ENCODE measurements at regions not wholly inside any gene's neighbourhood (a gene's known extent, or its start where the extent isn't known, plus 50 kb on each side); places are given as distances from the start of the nearest gene placed in this dataset.

DNA sequence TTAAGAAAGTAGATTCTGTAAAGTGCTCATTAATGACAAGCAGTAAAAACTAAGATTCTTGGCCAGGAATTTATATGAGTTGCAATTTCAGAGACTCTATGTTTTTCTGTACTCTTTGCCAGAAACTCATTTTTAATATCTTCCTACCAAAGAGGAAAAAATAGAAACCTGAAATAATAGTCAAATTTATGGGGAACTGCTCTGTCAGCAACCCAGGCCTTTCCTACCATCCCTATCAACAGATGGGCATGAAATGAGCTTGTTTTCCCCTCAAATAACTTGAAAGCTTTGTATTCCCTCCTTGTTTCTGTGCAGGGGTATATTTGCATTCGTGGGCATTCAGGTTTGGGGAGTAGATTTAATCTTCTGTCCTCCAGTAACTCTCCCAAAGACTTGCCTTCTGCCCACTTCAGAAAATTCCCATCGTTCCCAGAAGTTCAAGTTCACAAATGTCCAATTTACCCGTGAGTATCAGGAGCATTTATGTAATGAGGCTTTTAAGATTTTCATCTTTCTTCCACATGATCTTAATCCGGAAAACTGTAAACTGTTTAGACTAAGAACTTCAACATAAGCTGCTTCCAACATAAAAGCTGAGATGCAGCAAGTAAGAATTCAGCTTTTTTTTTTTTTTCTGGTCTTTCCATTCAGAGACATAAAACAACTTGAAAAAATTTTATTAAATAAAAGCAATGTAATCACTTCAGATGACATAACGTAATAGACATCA, 363.1 kb downstream of the EFNB2 start:
- no peaks in the 10 kb centered on the region for H3K27me3 Mint-ChIP-seq
- H3K4me1 Mint-ChIP-seq, result no peaks in the 10 kb centered on the region
- H3K4me3 Mint-ChIP-seq, result no peak overlapping the region
- H3K27ac Mint-ChIP-seq, result no peak overlapping the region
- ChIA-PET CTCF (no interaction called here), POLR2A (no interaction called here)
- H3K9me3 Mint-ChIP-seq, result no peaks in the 10 kb centered on the region
- DNase-seq, result no peak
- no peaks in the 10 kb centered on the region for H3K36me3 Mint-ChIP-seq (ENCODE audit: low read depth)

DNA sequence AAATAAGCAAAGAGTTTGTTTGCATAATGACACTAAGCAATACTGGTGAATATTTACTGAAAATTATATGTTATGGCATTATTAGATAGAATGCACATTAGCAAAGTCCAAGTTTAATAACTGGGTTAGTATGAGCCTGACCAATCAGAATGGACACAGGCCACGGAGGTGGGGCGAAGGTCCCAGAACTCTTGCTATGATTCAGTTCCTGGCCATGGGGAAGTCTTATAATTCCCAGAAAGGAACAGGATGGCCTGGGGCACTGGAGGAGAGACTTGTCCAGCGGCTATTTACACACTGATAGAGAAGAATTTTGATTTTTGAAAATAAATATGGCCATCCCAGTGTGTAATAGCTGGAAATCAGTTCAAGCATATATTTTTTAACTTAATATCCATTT, 372.0 kb downstream of the EFNB2 start:
- Mint-ChIP-seq H3K36me3 (ENCODE audit: low read depth) (no peaks in the 10 kb centered on the region), H3K9me3 (no peaks in the 10 kb centered on the region), H3K27ac (no peak overlapping the region), H3K27me3 (no peaks in the 10 kb centered on the region), H3K4me1 (no peaks in the 10 kb centered on the region), H3K4me3 (no peak overlapping the region)
- DNase-seq, result no peak
- POLR2A ChIA-PET, result no interaction called here
- CTCF ChIA-PET, result no interaction called here

DNA sequence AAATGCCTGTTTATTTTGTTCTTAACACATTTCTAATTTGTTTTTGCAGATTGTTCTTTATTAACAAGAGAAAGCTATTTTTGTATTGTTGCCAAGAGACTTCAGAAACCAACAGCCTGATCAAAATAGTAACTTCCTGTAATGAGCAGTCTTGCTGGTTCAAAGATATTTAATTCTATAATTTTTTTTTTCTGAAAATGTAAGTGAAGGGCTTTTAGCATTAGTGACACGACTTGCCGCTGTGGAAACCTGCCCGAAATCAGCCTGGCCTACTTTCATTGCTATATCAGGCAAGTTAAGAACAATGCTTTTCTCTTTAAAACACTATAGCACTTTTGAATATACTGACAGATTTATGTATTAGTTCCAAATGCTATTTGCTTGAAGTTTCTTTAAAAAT, 374.3 kb downstream of the EFNB2 start:
- ChIA-PET CTCF (no interaction called here), POLR2A (no interaction called here)
- no peak overlapping the region for H3K27ac Mint-ChIP-seq
- no peaks in the 10 kb centered on the region for H3K36me3 Mint-ChIP-seq (ENCODE audit: low read depth)
- no peak overlapping the region for H3K4me3 Mint-ChIP-seq
- no peaks in the 10 kb centered on the region for H3K27me3 Mint-ChIP-seq
- no peak for DNase-seq
- H3K9me3 Mint-ChIP-seq, result no peaks in the 10 kb centered on the region
- no peaks in the 10 kb centered on the region for H3K4me1 Mint-ChIP-seq

DNA sequence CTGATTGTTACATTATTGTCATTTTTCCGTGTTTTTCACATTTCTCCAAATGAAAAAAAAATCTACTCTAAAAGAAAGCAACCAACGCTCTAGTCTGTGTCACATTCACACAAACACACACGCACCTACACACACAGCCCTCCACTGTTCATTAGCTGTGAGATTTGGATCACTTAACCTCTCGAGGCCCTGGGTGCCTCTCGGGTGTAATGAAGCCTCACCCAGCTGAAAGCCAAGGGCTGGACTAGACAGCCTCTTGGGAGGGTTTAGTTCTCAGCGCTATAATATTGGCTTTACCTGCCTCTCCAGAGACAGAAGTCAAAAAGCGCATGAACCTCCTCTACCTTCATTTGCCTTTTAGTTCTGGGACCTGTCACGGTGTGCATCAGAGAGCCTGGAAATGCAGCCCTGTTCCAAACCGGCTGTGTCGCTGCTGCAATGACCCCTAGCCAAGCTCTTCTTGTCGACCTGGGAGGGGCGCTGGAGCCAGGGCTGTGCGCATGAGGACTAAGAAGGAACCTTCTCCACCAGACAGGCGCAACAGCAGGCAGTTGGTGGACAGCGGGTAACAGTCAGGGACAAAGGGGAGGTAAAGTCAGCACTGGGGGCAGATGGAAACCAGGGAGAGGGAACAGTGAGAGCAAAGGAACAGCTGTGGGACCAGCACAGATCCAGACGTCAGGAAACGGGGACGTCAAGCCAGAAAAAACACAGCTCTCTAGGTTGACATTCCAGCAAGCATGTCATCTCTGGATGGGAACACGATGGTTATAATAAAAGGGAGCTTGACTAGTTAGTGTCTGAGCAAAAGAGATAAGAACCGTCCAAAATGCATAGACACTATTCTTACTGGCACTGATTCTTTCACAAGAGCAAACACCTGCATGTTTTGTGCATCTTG, 375.9 kb downstream of the EFNB2 start:
- Mint-ChIP-seq H3K27ac (no peak overlapping the region), H3K4me1 (no peaks in the 10 kb centered on the region), H3K27me3 (no peaks in the 10 kb centered on the region), H3K4me3 (no peak overlapping the region), H3K36me3 (ENCODE audit: low read depth) (no peaks in the 10 kb centered on the region), H3K9me3 (no peaks in the 10 kb centered on the region)
- CTCF ChIA-PET, result no interaction called here
- POLR2A ChIA-PET, result no interaction called here
- DNase-seq, result no peak

DNA sequence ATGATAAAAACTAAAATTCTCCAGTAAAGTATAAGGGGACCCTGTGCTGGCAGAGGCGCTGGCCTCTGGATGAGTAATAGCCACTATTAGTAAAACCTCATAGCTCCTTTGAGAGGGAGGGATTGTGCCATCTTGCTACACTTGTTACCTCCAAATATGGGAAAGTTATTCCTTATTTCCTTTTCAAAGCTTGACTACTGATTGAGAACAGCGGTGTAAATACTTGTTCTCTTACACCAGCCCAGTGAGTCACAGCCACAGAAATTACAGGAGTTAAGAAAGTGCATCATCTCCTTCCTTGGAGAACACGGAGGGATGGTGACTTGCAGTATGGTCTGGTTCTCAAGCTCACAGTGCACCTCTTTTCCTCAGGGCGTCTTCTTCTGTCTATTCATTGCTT, 379.0 kb downstream of the EFNB2 start:
- Mint-ChIP-seq H3K9me3 (no peaks in the 10 kb centered on the region), H3K36me3 (ENCODE audit: low read depth) (no peaks in the 10 kb centered on the region), H3K4me3 (no peak overlapping the region), H3K4me1 (no peaks in the 10 kb centered on the region), H3K27ac (no peak overlapping the region), H3K27me3 (no peaks in the 10 kb centered on the region)
- CTCF ChIA-PET, result no interaction called here
- POLR2A ChIA-PET, result no interaction called here
- no peak for DNase-seq

DNA sequence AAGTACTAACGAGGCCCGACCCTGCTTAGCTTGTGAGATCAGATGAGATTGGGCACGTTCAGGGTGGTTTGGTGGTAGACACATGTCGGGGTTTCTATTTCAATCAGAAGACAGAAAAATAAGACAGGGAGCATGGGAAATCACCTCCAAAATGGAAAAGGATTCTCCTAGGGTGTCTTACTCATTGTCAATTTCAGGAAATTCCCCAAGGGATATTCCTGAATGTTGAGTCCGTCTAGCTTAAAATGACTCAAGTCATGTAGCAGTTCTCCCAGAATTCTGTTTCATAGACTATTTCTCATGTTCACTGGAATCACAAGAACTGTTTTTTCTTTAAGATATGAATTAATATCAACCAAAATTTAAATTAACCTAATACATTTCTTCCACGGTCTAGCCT, 380.1 kb downstream of the EFNB2 start:
- H3K36me3 Mint-ChIP-seq (ENCODE audit: low read depth), result no peaks in the 10 kb centered on the region
- H3K27me3 Mint-ChIP-seq, result no peaks in the 10 kb centered on the region
- DNase-seq, result no peak
- CTCF ChIA-PET, result no interaction called here
- H3K9me3 Mint-ChIP-seq, result no peaks in the 10 kb centered on the region
- H3K4me3 Mint-ChIP-seq, result no peak overlapping the region
- H3K4me1 Mint-ChIP-seq, result no peaks in the 10 kb centered on the region
- POLR2A ChIA-PET, result no interaction called here
- H3K27ac Mint-ChIP-seq, result no peak overlapping the region

DNA sequence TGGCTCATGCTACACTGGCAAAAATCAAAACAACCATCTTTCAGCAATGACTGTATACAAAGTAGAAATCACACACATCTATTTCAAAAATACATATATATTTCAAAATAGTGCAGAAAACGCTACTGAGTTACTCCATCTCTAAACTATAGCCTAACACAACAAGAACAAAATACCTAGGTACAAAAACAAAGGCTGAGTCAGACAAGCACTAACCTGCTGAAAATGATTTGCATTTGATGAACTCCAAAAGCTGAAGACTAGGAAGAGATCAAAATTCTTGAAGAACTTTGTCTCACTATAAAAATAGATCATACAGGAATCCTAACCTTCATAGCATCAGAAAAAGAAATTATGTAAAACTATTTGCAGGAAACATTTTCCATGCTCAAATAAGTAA, 381.6 kb downstream of the EFNB2 start:
- no peaks in the 10 kb centered on the region for H3K27me3 Mint-ChIP-seq
- no peaks in the 10 kb centered on the region for H3K4me1 Mint-ChIP-seq
- no peak overlapping the region for H3K27ac Mint-ChIP-seq
- H3K4me3 Mint-ChIP-seq, result no peak overlapping the region
- ChIA-PET POLR2A (no interaction called here), CTCF (no interaction called here)
- no peak for DNase-seq
- H3K9me3 Mint-ChIP-seq, result no peaks in the 10 kb centered on the region
- H3K36me3 Mint-ChIP-seq (ENCODE audit: low read depth), result no peaks in the 10 kb centered on the region

DNA sequence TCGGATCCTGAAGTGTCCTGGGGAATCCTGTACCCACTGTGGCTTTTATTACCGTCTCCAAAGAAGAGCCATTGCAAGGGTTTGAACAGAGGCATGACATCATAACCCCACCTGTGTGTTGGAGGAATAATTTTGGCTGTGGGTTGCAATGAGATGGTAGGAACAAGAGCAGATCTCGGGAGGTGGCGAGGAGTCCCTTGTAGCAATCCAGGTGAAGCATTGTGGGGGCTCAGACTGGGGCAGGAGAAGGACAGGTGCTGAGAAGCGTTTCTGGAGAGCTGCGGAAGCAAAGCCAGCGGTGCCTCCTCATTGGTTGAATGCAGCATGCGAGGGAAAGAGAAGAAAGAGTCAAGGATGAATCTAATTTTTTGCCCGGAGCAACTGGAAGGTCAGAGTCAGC, 382.4 kb downstream of the EFNB2 start:
- Mint-ChIP-seq H3K4me1 (no peaks in the 10 kb centered on the region), H3K27ac (no peak overlapping the region), H3K4me3 (no peak overlapping the region), H3K36me3 (ENCODE audit: low read depth) (no peaks in the 10 kb centered on the region), H3K9me3 (no peaks in the 10 kb centered on the region), H3K27me3 (no peaks in the 10 kb centered on the region)
- DNase-seq, result no peak
- ChIA-PET POLR2A (no interaction called here), CTCF (no interaction called here)

DNA sequence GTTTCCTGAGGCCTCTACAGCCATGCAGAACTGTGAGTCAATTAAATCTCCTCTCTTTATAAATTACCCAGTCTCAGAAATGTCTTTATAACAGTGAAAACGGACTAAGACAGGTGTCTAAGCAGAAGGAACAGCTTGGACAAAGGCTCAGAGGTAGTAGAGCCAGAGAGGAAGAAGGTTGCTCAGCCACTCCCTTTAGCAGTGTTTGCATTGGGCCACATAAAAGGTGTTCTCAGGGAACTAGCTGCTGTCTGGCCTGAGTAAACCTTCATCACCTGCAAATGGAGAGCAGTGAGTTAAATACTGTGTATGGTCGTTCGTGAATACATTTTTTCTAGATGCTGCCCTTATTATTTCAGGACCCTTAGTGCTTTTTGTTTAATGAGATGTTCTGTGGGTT, 383.4 kb downstream of the EFNB2 start:
- CTCF ChIA-PET, result no interaction called here
- Mint-ChIP-seq H3K4me1 (no peaks in the 10 kb centered on the region), H3K9me3 (no peaks in the 10 kb centered on the region), H3K4me3 (no peak overlapping the region), H3K27ac (no peak overlapping the region), H3K36me3 (ENCODE audit: low read depth) (no peaks in the 10 kb centered on the region), H3K27me3 (no peaks in the 10 kb centered on the region)
- DNase-seq, result no peak
- POLR2A ChIA-PET, result no interaction called here

DNA sequence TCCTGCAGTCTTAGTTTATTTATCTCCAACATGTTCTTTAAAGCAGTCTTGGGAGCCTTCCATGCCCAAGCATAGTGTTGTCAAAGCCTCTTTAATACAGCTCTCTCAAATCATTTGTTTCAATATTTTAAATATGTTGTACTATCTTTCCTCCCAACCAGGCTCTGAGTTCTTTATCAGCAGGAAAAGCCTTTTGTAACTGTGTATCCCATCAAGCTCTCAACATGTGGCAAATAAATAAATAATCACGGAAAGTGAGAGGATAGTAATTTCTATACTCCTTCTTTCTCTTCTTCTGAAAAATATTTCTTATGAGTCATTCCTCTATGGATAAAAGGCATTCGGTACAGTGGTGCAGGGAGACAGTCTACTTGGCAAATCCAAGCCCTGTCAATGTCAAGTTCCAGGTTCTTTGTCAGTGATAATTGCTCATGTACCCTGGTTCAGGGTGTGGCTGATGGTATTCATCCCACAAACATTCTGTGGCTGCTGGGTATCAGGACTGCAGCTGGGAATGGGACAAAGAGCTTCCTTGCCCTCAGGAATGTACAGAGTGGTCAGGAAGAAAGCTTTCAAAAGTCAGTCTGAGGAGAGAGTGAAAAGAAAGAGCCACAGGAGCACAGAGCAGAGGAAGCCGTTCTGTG, 384.3 kb downstream of the EFNB2 start:
- Mint-ChIP-seq H3K27ac (no peak overlapping the region), H3K27me3 (no peaks in the 10 kb centered on the region), H3K36me3 (ENCODE audit: low read depth) (no peaks in the 10 kb centered on the region), H3K4me1 (no peaks in the 10 kb centered on the region), H3K9me3 (no peaks in the 10 kb centered on the region), H3K4me3 (no peak overlapping the region)
- DNase-seq, result no peak
- POLR2A ChIA-PET, result no interaction called here
- CTCF ChIA-PET, result no interaction called here

DNA sequence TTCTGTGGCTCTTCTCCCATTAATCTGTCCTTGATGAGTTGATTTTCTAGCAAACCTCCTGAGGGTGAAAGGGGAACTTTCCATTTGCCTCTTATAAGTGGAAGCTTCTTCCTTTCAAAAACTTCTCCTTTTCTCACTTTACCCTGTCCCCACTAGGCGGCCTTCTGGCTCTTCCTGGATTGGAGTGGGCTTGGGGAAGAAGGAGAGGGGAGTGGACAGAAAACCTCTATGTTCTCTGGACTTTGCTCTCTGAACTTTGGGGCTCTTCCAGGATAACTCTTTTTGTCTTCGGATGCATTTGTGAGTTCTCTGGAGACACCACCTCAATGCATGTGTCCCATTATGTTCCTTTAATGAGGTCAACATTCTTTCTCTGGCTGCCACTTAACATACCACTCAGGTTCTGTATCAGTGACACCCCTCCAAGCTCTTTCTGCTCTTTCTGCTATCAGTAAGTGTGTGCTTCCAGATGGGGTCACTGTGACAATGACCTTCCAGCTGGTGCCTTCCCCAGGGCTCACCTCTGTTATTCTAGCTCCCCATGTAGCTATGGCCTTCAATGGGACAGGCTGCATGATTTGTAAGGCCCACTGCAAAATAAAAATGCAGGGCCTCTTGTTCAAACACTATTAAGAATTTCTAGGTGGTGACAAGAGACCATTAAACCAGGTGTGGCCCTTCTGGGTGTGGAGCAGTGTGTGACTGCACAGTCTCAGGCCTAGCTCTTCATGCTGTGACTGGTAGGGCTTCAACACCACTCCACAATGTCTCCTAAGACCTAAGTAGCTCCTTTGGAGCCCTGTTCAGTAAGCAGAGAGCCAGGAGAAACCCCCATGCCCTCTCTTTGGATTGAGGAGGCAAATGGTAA, 389.2 kb downstream of the EFNB2 start:
- H3K4me1 Mint-ChIP-seq, result no peaks in the 10 kb centered on the region
- no peaks in the 10 kb centered on the region for H3K9me3 Mint-ChIP-seq
- no peak overlapping the region for H3K27ac Mint-ChIP-seq
- H3K4me3 Mint-ChIP-seq, result no peak overlapping the region
- DNase-seq, result no peak
- H3K36me3 Mint-ChIP-seq (ENCODE audit: low read depth), result no peaks in the 10 kb centered on the region
- ChIA-PET CTCF (interaction anchor here (0.6 kb wide), 1 partner anchor 834 kb away, joined by 3 read pairs; no protein-coding TSS in a partner anchor), POLR2A (no interaction called here)
- no peaks in the 10 kb centered on the region for H3K27me3 Mint-ChIP-seq

DNA sequence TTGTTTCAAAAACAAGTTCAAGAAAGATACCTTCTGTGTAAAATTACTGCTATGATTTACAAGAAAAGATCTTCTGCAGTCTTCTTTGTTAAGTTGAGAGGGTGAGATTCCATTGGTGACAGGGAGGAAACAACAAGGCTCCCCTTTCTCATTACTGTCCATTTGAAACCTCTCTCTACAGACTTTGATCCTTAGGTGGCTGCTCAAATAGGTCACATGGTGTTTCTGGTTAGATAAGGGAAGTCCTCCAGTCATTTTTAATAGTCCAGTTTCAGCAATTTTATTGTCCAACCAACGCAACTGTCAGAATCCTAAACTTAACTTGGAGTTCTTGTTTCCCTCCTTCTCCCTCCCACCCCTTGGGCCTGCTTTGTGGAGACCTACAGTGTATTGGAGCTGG, 390.4 kb downstream of the EFNB2 start:
- H3K4me3 Mint-ChIP-seq, result no peak overlapping the region
- ChIA-PET POLR2A (no interaction called here), CTCF (no interaction called here)
- DNase-seq, result no peak
- H3K9me3 Mint-ChIP-seq, result no peaks in the 10 kb centered on the region
- H3K27me3 Mint-ChIP-seq, result no peaks in the 10 kb centered on the region
- H3K27ac Mint-ChIP-seq, result no peak overlapping the region
- no peaks in the 10 kb centered on the region for H3K4me1 Mint-ChIP-seq
- no peaks in the 10 kb centered on the region for H3K36me3 Mint-ChIP-seq (ENCODE audit: low read depth)
